PC-9 (cell line): ENCODE measurements at regions not wholly inside any gene's neighbourhood (a gene's known extent, or its start where the extent isn't known, plus 50 kb on each side); places are given as distances from the start of the nearest gene placed in this dataset.
A peak's percentile ranks its signal among the peaks of the same experiment; 100 is the strongest.

Experiments used
- BruUV-seq: library from RNA; stranded (reverse); fragments of 400-500 nt; replicated peaks from 2 replicates; lab custom pipeline; 2021; lab: Mats Ljungman, UMichigan
- CTCF ChIA-PET: fragments of 300-600 bp; sonication (Branson Sonifier 250); formaldehyde crosslinking; loops from one replicate; lab custom pipeline; 2022; ENCODE audit warnings: antibody characterized with exemption; lab: Charles Lee
- POLR2A ChIA-PET: fragments of 300-600 bp; sonication (Branson Sonifier 250); formaldehyde crosslinking; loops from one replicate; lab custom pipeline; 2022; ENCODE audit warnings: antibody characterized with exemption; ENCODE audit not compliant: unreplicated experiment; lab: Charles Lee
- DNase-seq, 2 experiments: peaks; one replicate each; pipeline versions ENCODE4 v3.0.0 to v3.0.0-alpha.2; 2015 to 2022; ENCODE audit warnings: mixed read lengths in 1 of 2
- H2AFZ ChIP-seq: fragments of 200-600 bp; sonication (generic); 2 replicates; pipeline ENCODE4 v1.8.1; 2017; ENCODE audit warnings: antibody characterized with exemption
- H3F3A ChIP-seq: fragments of 200-600 bp; sonication (generic); 2 replicates; pipeline ENCODE4 v1.8.1; 2017; ENCODE audit warnings: antibody characterized with exemption, mild to moderate bottlenecking, low read depth; ENCODE audit not compliant: insufficient read depth
- H3K27ac ChIP-seq: fragments of 200-600 bp; sonication (generic); 2 replicates; pipeline ENCODE4 v1.6.1; 2016; ENCODE audit warnings: mixed run types
- H3K27me3 ChIP-seq: fragments of 200-600 bp; sonication (generic); 2 replicates; pipeline ENCODE4 v1.6.1; 2016; ENCODE audit warnings: low read depth, mixed run types; ENCODE audit not compliant: insufficient read depth
- H3K36me3 ChIP-seq: fragments of 200-600 bp; sonication (generic); 2 replicates; pipeline ENCODE4 v1.6.1; 2016; ENCODE audit warnings: low read depth, mixed run types
- H3K4me1 ChIP-seq: fragments of 200-600 bp; sonication (generic); replicated peaks from 2 replicates; pipeline ENCODE4 v1.6.1; 2016; ENCODE audit warnings: mixed run types; ENCODE audit not compliant: insufficient read depth
- H3K4me2 ChIP-seq: fragments of 200-600 bp; sonication (generic); 2 replicates; pipeline ENCODE4 v1.6.1; 2017; ENCODE audit warnings: mixed run types
- H3K4me3 ChIP-seq: fragments of 200-600 bp; sonication (generic); 2 replicates; pipeline ENCODE4 v1.6.1; 2016; ENCODE audit warnings: mixed run types
- H3K79me2 ChIP-seq: fragments of 200-600 bp; sonication (generic); 2 replicates; pipeline ENCODE4 v1.6.1; 2017; ENCODE audit warnings: low read depth, mixed run types
- H3K9me2 ChIP-seq: fragments of 200-600 bp; sonication (generic); 2 replicates; pipeline ENCODE4 v1.8.1; 2017; ENCODE audit warnings: mild to moderate bottlenecking; ENCODE audit not compliant: insufficient read depth
- H3K9me3 ChIP-seq: fragments of 200-600 bp; sonication (generic); 2 replicates; pipeline ENCODE4 v1.8.1; 2016; ENCODE audit warnings: low read depth; ENCODE audit not compliant: insufficient read depth
- H4K20me1 ChIP-seq: fragments of 200-600 bp; sonication (generic); 2 replicates; pipeline ENCODE4 v1.8.1; 2017; ENCODE audit not compliant: insufficient read depth
- EZH2 ChIP-seq: fragments of 200-600 bp; sonication (generic); IDR thresholded peaks from 2 replicates; pipeline ENCODE4 v1.8.0; 2017; ENCODE audit warnings: antibody characterized with exemption, low read depth
- intact Hi-C: fragments of 100-400 bp; cut with micrococcal nuclease; formaldehyde crosslinking; loops from one replicate; pipeline ENCODE4 v1.10.0; 2022; ENCODE audit not compliant: unreplicated experiment
- TF ChIP-seq, protein P1 (sequence below): fragments of 200-600 bp; sonication (generic); conservative IDR thresholded peaks from 2 replicates; pipeline ENCODE4 v1.6.1; 2017; ENCODE audit warnings: mixed run types, antibody characterized with exemption, mild to moderate bottlenecking, moderate library complexity

DNA sequence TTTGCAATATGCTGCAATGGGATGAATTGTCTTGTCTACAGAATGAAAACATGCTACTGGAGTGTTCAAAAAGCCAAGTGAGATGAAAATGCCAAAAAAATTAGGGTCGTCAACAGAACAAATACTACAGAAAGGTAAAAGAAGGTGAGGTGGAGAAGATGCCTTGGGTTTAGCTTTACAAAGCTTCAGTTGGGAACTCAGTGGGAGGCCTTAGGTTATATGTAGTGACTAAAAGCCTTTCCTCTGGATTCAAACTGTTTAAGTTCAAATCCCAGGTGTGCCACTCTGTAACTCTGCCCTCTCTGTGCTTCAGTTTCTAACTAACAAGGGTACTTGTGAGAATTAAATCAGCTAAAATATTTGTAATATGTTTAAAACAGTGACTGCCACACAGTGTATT is 84.9 kb upstream of the PDE3A start:
- no peak for TF ChIP-seq EZH2
- TF ChIP-seq, protein P1, sequence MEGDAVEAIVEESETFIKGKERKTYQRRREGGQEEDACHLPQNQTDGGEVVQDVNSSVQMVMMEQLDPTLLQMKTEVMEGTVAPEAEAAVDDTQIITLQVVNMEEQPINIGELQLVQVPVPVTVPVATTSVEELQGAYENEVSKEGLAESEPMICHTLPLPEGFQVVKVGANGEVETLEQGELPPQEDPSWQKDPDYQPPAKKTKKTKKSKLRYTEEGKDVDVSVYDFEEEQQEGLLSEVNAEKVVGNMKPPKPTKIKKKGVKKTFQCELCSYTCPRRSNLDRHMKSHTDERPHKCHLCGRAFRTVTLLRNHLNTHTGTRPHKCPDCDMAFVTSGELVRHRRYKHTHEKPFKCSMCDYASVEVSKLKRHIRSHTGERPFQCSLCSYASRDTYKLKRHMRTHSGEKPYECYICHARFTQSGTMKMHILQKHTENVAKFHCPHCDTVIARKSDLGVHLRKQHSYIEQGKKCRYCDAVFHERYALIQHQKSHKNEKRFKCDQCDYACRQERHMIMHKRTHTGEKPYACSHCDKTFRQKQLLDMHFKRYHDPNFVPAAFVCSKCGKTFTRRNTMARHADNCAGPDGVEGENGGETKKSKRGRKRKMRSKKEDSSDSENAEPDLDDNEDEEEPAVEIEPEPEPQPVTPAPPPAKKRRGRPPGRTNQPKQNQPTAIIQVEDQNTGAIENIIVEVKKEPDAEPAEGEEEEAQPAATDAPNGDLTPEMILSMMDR: no peak
- Histone ChIP-seq H3K27me3 (no peaks in the 10 kb centered on the region), H3K4me3 (no peak overlapping the region), H3K9me2 (0 out of 2 replicates have a peak, but pooled peaks cover 3% of the 10 kb centered on the region), H3K4me2 (no peak overlapping the region), H3K9me3 (no peaks in the 10 kb centered on the region), H3F3A (no peaks in the 10 kb centered on the region), H3K36me3 (no peaks in the 10 kb centered on the region), H2AFZ (peak overlapping the region; percentile 44; the same call in 1 of the 2 replicates), H3K27ac (no peak overlapping the region), H3K79me2 (no peaks in the 10 kb centered on the region), H4K20me1 (no peaks in the 10 kb centered on the region), H3K4me1 (no peaks in the 10 kb centered on the region)
- DNase-seq: no peak
- CTCF ChIA-PET: no interaction called here
- POLR2A ChIA-PET: interaction anchor here (0.6 kb wide), 1 partner anchor 518 kb away, joined by 4 read pairs; no protein-coding TSS in a partner anchor
- no TSS peak for BruUV-seq
- intact Hi-C loops: no loop called here

DNA sequence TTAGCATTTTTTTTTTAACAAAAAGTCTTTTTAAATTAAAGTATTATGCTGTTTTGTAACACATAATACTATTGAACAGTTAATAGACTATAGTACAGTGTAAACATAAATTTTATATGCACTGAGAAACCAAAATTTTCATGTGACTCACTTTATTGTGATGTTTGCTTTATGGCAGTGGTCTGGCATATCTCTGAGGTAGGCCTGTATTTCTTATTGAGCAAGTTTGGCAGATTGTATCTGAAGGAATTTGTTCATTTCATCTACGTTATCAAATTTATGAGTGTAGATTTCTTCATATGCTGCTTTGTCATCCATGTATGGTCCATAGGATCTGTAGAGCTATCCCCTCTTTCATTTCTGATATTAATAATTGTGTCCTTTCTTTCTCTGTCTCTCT is 78.8 kb upstream of the PDE3A start:
- H2AFZ ChIP-seq: no peak overlapping the region
- intact Hi-C loops: no loop called here

GRCh38 chr12:20300457-20300856 is 67.9 kb upstream of the PDE3A start:
- no peak overlapping the region for H3K27ac ChIP-seq
- no peaks in the 10 kb centered on the region for H3K79me2 ChIP-seq
- no peak for TF ChIP-seq EZH2
- TF ChIP-seq, protein P1: no peak
- no peaks in the 10 kb centered on the region for H3F3A ChIP-seq
- BruUV-seq: no TSS peak
- no peaks in the 10 kb centered on the region for H3K9me2 ChIP-seq
- no peaks in the 10 kb centered on the region for H3K4me1 ChIP-seq
- H3K27me3 ChIP-seq: no peaks in the 10 kb centered on the region
- ChIA-PET POLR2A (no interaction called here), CTCF (no interaction called here)
- no peaks in the 10 kb centered on the region for H3K36me3 ChIP-seq
- no peak overlapping the region for H3K4me3 ChIP-seq
- no peaks in the 10 kb centered on the region for H4K20me1 ChIP-seq
- DNase-seq: no peak
- H2AFZ ChIP-seq: no peak overlapping the region
- H3K4me2 ChIP-seq: no peak overlapping the region
- H3K9me3 ChIP-seq: no peaks in the 10 kb centered on the region
- intact Hi-C loops: no loop called here

More for the DNA sequence above, 78.8 kb upstream of the PDE3A start:
- 0 out of 2 replicates have a peak, but pooled peaks cover 3% of the 10 kb centered on the region for H3K9me2 ChIP-seq
- ChIA-PET CTCF (no interaction called here), POLR2A (no interaction called here)
- H3K27ac ChIP-seq: no peak overlapping the region
- H4K20me1 ChIP-seq: no peaks in the 10 kb centered on the region
- H3K27me3 ChIP-seq: no peaks in the 10 kb centered on the region
- BruUV-seq: no TSS peak
- H3F3A ChIP-seq: no peaks in the 10 kb centered on the region
- no peaks in the 10 kb centered on the region for H3K79me2 ChIP-seq
- no peak overlapping the region for H3K4me2 ChIP-seq
- H3K4me1 ChIP-seq: no peaks in the 10 kb centered on the region
- TF ChIP-seq, protein P1: no peak
- TF ChIP-seq EZH2: no peak
- no peak overlapping the region for H3K4me3 ChIP-seq
- DNase-seq: no peak
- no peaks in the 10 kb centered on the region for H3K36me3 ChIP-seq
- no peaks in the 10 kb centered on the region for H3K9me3 ChIP-seq
